SU-DHL-6 (cell line): ENCODE measurements at regions not wholly inside any gene's neighbourhood (a gene's known extent, or its start where the extent isn't known, plus 50 kb on each side); places are given as distances from the start of the nearest gene placed in this dataset.

ENCODE experiments used
- H2AFZ ChIP-seq: fragments of 200-600 bp; sonication (generic); 2 replicates; pipeline ENCODE4 v1.6.1; 2014; ENCODE audit warnings: low read depth, mild to moderate bottlenecking, moderate library complexity, mixed read lengths, antibody characterized with exemption, low read length; ENCODE audit not compliant: severe bottlenecking
- H3F3A ChIP-seq: fragments of 200-600 bp; shearing (Covaris generic); 2 replicates; pipeline ENCODE4 v1.6.0; 2016; ENCODE audit warnings: antibody characterized with exemption, mild to moderate bottlenecking; ENCODE audit not compliant: insufficient read depth
- H3K27ac ChIP-seq: fragments of 200-600 bp; sonication (generic); 2 replicates; pipeline ENCODE4 v1.5.1; 2016; ENCODE audit warnings: low read depth, mild to moderate bottlenecking, low read length, moderate library complexity, mixed read lengths
- H3K27me3 ChIP-seq: fragments of 200-600 bp; sonication (generic), shearing (Covaris generic); 2 replicates; pipeline ENCODE4 v1.6.0; 2014; ENCODE audit warnings: mild to moderate bottlenecking, low read length
- H3K36me3 ChIP-seq: fragments of 200-600 bp; sonication (generic); 2 replicates; pipeline ENCODE4 v1.6.1; 2014; ENCODE audit warnings: mild to moderate bottlenecking, low read length, mixed read lengths
- H3K4me2 ChIP-seq: fragments of 300-600, 200-600 bp; shearing (Covaris generic), sonication (generic); 2 replicates; pipeline ENCODE4 v1.6.0; 2014; ENCODE audit warnings: low read length, low read depth, mild to moderate bottlenecking; ENCODE audit not compliant: poor library complexity, severe bottlenecking
- H3K4me3 ChIP-seq: fragments of 200-600 bp; sonication (generic); 2 replicates; pipeline ENCODE4 v1.5.1; 2014; ENCODE audit warnings: antibody characterized with exemption, low read length, mild to moderate bottlenecking, mixed read lengths; ENCODE audit not compliant: insufficient read depth, poor library complexity, severe bottlenecking
- H3K79me2 ChIP-seq: fragments of 200-600 bp; sonication (generic); 2 replicates; pipeline ENCODE4 v1.6.1; 2014; ENCODE audit warnings: mild to moderate bottlenecking, low read length, moderate library complexity; ENCODE audit not compliant: insufficient read depth
- H3K9ac ChIP-seq: fragments of 200-600 bp; sonication (generic); 2 replicates; pipeline ENCODE4 v1.7.0; 2014; ENCODE audit warnings: mild to moderate bottlenecking, low read length
- H3K9me2 ChIP-seq: fragments of 200-600 bp; sonication (generic); replicated peaks from 2 replicates; pipeline ENCODE4 v1.6.1; 2014; ENCODE audit warnings: low read length; ENCODE audit not compliant: insufficient read depth
- H3K9me3 ChIP-seq: fragments of 200-600 bp; sonication (generic); 2 replicates; pipeline ENCODE4 v1.6.1; 2014; ENCODE audit warnings: low read length, mixed read lengths; ENCODE audit not compliant: insufficient read depth
- H4K20me1 ChIP-seq: fragments of 200-600 bp; sonication (generic); 2 replicates; pipeline ENCODE4 v1.6.1; 2014; ENCODE audit warnings: low read depth, mild to moderate bottlenecking, antibody characterized with exemption, low read length, moderate library complexity, mixed read lengths
- EZH2phosphoT487 ChIP-seq: fragments of 200-600 bp; sonication (generic), shearing (Covaris generic); conservative IDR thresholded peaks from 2 replicates; pipeline ENCODE4 v1.6.1; 2018; ENCODE audit warnings: mild to moderate bottlenecking, antibody characterized with exemption, low read length, moderate library complexity, mixed read lengths
- TF ChIP-seq, protein P1 (sequence below): fragments of 200-600 bp; sonication (generic); IDR thresholded peaks from one replicate; pipeline ENCODE4 v1.5.1; 2017; ENCODE audit warnings: antibody characterized with exemption, mild to moderate bottlenecking, low read length, moderate library complexity; ENCODE audit not compliant: insufficient read depth, poor library complexity, severe bottlenecking

DNA sequence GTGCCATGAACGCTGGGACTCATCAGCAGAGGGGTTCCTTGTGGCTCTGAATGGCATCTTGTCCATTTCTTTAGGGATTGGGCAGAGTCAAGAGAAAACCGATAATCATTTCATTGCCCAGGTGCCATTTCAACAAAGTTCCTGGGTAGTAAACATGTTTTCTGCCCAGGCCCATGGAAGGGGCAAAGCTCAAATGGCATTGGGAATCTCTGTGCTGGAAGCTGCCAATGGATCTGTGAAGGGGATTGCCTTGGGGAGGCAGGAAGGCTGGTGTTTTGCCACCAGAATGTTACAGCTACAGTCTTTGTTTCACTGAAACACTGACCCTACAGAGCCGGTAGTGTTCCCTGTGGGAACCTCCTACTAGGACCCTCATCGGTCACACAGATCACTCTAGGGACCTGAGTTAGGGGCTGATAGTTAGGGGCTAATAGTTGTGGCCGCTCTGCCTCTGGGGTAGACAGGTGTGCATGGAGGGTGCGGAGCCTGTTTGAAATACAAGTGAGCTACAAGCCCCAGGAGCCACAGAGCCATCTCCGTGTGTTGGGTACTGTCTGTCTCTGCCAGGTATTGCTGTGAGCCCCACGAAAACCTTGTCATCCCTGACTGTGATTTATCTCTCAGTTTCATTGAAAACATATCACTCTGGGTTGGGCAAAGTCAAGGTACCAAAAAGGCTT lies 224.4 kb upstream of the COPS8 start:
- no peaks in the 10 kb centered on the region for H3K9me3 ChIP-seq
- H3K9ac ChIP-seq, result no peak overlapping the region
- TF ChIP-seq EZH2phosphoT487, result no peak
- TF ChIP-seq, protein P1, sequence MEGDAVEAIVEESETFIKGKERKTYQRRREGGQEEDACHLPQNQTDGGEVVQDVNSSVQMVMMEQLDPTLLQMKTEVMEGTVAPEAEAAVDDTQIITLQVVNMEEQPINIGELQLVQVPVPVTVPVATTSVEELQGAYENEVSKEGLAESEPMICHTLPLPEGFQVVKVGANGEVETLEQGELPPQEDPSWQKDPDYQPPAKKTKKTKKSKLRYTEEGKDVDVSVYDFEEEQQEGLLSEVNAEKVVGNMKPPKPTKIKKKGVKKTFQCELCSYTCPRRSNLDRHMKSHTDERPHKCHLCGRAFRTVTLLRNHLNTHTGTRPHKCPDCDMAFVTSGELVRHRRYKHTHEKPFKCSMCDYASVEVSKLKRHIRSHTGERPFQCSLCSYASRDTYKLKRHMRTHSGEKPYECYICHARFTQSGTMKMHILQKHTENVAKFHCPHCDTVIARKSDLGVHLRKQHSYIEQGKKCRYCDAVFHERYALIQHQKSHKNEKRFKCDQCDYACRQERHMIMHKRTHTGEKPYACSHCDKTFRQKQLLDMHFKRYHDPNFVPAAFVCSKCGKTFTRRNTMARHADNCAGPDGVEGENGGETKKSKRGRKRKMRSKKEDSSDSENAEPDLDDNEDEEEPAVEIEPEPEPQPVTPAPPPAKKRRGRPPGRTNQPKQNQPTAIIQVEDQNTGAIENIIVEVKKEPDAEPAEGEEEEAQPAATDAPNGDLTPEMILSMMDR, result no peak
- H3K27me3 ChIP-seq, result no peaks in the 10 kb centered on the region
- H3K36me3 ChIP-seq, result no peaks in the 10 kb centered on the region
- no peaks in the 10 kb centered on the region for H4K20me1 ChIP-seq
- H3K27ac ChIP-seq, result no peak overlapping the region
- no peaks in the 10 kb centered on the region for H3K79me2 ChIP-seq
- no peak overlapping the region for H3K4me2 ChIP-seq
- H3F3A ChIP-seq, result no peaks in the 10 kb centered on the region
- H3K4me3 ChIP-seq, result no peak overlapping the region
- no peaks in the 10 kb centered on the region for H3K9me2 ChIP-seq
- H2AFZ ChIP-seq, result no peak overlapping the region

DNA sequence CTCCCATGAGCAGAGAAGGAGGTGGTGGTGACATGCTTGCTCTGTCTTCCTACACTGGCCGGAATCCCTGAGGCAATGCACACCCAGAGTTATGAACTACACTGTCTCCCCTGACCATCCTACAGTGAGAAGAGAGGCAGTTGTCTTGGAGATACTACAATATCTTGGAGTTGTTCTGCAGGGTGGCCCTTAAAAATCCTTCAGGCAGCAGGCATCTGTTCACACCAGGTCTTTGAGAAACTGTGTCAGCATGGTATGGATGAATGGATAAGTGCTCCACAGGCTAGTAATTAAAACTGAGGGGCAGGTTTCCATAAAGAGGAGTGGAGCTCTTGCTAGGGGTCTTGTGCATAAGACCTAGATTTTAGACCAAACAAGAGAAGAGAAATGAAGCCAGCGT lies 223.7 kb upstream of the COPS8 start:
- H3K36me3 ChIP-seq, result no peaks in the 10 kb centered on the region
- no peak overlapping the region for H2AFZ ChIP-seq
- H4K20me1 ChIP-seq, result no peaks in the 10 kb centered on the region
- no peaks in the 10 kb centered on the region for H3K27me3 ChIP-seq
- H3K4me3 ChIP-seq, result no peak overlapping the region
- H3K27ac ChIP-seq, result no peak overlapping the region
- H3K9me2 ChIP-seq, result no peaks in the 10 kb centered on the region
- H3K4me2 ChIP-seq, result no peak overlapping the region
- no peaks in the 10 kb centered on the region for H3F3A ChIP-seq
- no peaks in the 10 kb centered on the region for H3K9me3 ChIP-seq
- TF ChIP-seq EZH2phosphoT487, result no peak
- TF ChIP-seq, protein P1, result no peak
- no peak overlapping the region for H3K9ac ChIP-seq
- H3K79me2 ChIP-seq, result no peaks in the 10 kb centered on the region

DNA sequence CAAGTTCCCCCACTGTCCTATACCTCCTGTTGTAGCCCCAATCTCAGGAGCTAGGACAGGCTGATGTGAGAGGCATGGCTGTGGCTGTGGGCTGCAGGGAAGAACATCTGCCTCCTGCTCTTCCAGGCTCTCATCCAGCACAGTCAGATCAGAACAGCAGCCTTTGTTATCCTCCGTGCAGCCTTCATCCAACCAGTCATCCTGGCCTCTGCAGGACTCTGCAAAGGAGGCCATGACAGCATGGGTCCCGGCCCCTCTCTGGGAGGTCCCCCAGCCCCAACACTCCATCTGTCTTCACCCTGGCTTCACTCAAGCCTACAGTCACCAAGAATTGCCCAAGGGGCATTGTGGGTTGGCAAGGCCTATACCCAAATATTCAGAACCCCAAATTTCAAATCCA lies 223.2 kb upstream of the COPS8 start:
- TF ChIP-seq, protein P1, result no peak
- no peak for TF ChIP-seq EZH2phosphoT487
- Histone ChIP-seq H3K27ac (no peak overlapping the region), H3K4me2 (no peak overlapping the region), H2AFZ (no peak overlapping the region), H3F3A (no peaks in the 10 kb centered on the region), H3K27me3 (no peaks in the 10 kb centered on the region), H3K4me3 (no peak overlapping the region), H3K36me3 (no peaks in the 10 kb centered on the region), H3K79me2 (no peaks in the 10 kb centered on the region), H3K9me2 (no peaks in the 10 kb centered on the region), H4K20me1 (no peaks in the 10 kb centered on the region), H3K9ac (no peak overlapping the region), H3K9me3 (no peaks in the 10 kb centered on the region)
